ENCODE measurements at regions not wholly inside any gene's neighbourhood (a gene's known extent, or its start where the extent isn't known, plus 50 kb on each side); places are given as distances from the start of the nearest gene placed in this dataset.
"Not testable (repeated sequence)": the region's sequence is repeated elsewhere in the genome, so short reads cannot be mapped to it uniquely, and the experiment has no call there.

- 17 to 33% methylated on average over 2 of the region's 2 CpGs for WGBS, 2 experiments (ENCODE audit: low coverage in 1 of 2, low lambda C conversion rate in 2 of 2, missing lambda C conversion rate in 2 of 2)
- no peak for DNase-seq
- Histone ChIP-seq H3K9me2 (ENCODE audit: insufficient read depth) (no peaks in the 10 kb centered on the region), H3K4me3 (no peak overlapping the region), H4K20me1 (ENCODE audit: insufficient read depth) (no peaks in the 10 kb centered on the region), H3K4me2 (ENCODE audit: unreplicated experiment) (no peak overlapping the region), H3F3A (ENCODE audit: insufficient read depth) (no peaks in the 10 kb centered on the region), H3K9ac (no peak overlapping the region), H2AFZ (no peak overlapping the region), H3K36me3 (ENCODE audit: low read depth) (no peaks in the 10 kb centered on the region), H3K79me2 (ENCODE audit: insufficient read depth) (no peaks in the 10 kb centered on the region), H3K27me3 (replicated peaks; ENCODE audit: insufficient read depth) (peaks cover 25% of the 10 kb centered on the region), H3K9me3 (ENCODE audit: low read depth) (no peaks in the 10 kb centered on the region), H3K4me1 (ENCODE audit: insufficient read depth) (no peaks in the 10 kb centered on the region), H3K27ac (no peak overlapping the region)
- in situ Hi-C loops (cut with MboI): no loop called here
- TF ChIP-seq EZH2phosphoT487 (IDR thresholded peaks at IDR 0.05; ENCODE audit: insufficient read depth, low read depth) (no peak), EZH2 (IDR thresholded peaks at IDR 0.05; ENCODE audit: insufficient read depth, poor library complexity, severe bottlenecking) (no peak)
Observed at GRCh38 chr2:175275539-175275938, 94.0 kb upstream of the ATP5MC3 start.

GRCh38 chr2:175259164-175259563, 77.7 kb upstream of the ATP5MC3 start:
- no peak overlapping the region for H3K4me3 ChIP-seq
- no peak overlapping the region for H3K4me2 ChIP-seq (ENCODE audit: unreplicated experiment)
- no peak overlapping the region for H3K27ac ChIP-seq
- in situ Hi-C loops (cut with MboI): no loop called here
- H3K79me2 ChIP-seq (ENCODE audit: insufficient read depth): no peaks in the 10 kb centered on the region
- no peak overlapping the region for H3K9ac ChIP-seq
- peaks cover 21% of the 10 kb centered on the region for H3K27me3 ChIP-seq (replicated peaks; ENCODE audit: insufficient read depth)
- DNase-seq: no peak
- TF ChIP-seq EZH2 (IDR thresholded peaks at IDR 0.05; ENCODE audit: insufficient read depth, poor library complexity, severe bottlenecking): no peak
- TF ChIP-seq EZH2phosphoT487 (IDR thresholded peaks at IDR 0.05; ENCODE audit: insufficient read depth, low read depth): no peak
- H3K9me2 ChIP-seq (ENCODE audit: insufficient read depth): no peaks in the 10 kb centered on the region
- H3F3A ChIP-seq (ENCODE audit: insufficient read depth): no peaks in the 10 kb centered on the region
- H3K9me3 ChIP-seq (ENCODE audit: low read depth): no peaks in the 10 kb centered on the region
- H4K20me1 ChIP-seq (ENCODE audit: insufficient read depth): no peaks in the 10 kb centered on the region
- WGBS, 2 experiments (ENCODE audit: low coverage in 1 of 2, low lambda C conversion rate in 2 of 2, missing lambda C conversion rate in 2 of 2): 38 to 65% methylated on average over 1 of the region's 1 CpG
- no peaks in the 10 kb centered on the region for H3K36me3 ChIP-seq (ENCODE audit: low read depth)
- no peaks in the 10 kb centered on the region for H3K4me1 ChIP-seq (ENCODE audit: insufficient read depth)
- no peak overlapping the region for H2AFZ ChIP-seq

GRCh38 chr2:175256806-175257585, 75.5 kb upstream of the ATP5MC3 start:
- WGBS, 2 experiments (ENCODE audit: low coverage in 1 of 2, low lambda C conversion rate in 2 of 2, missing lambda C conversion rate in 2 of 2): 83 to 84% methylated on average over 25 to 62 of the region's 69 CpGs
- no peaks in the 10 kb centered on the region for H3F3A ChIP-seq (ENCODE audit: insufficient read depth)
- H3K36me3 ChIP-seq (ENCODE audit: low read depth): no peaks in the 10 kb centered on the region
- no peak overlapping the region for H3K9ac ChIP-seq
- H2AFZ ChIP-seq: no peak overlapping the region
- H3K9me2 ChIP-seq (ENCODE audit: insufficient read depth): no peaks in the 10 kb centered on the region
- no peak for DNase-seq
- no peak overlapping the region for H3K27ac ChIP-seq
- H3K27me3 ChIP-seq (replicated peaks; ENCODE audit: insufficient read depth): peaks cover 20% of the 10 kb centered on the region
- TF ChIP-seq EZH2phosphoT487 (IDR thresholded peaks at IDR 0.05; ENCODE audit: insufficient read depth, low read depth): no peak
- no peak for TF ChIP-seq EZH2 (IDR thresholded peaks at IDR 0.05; ENCODE audit: insufficient read depth, poor library complexity, severe bottlenecking)
- no peaks in the 10 kb centered on the region for H3K79me2 ChIP-seq (ENCODE audit: insufficient read depth)
- in situ Hi-C loops (cut with MboI): no loop called here
- no peaks in the 10 kb centered on the region for H4K20me1 ChIP-seq (ENCODE audit: insufficient read depth)
- no peak overlapping the region for H3K4me3 ChIP-seq
- no peaks in the 10 kb centered on the region for H3K4me1 ChIP-seq (ENCODE audit: insufficient read depth)
- H3K9me3 ChIP-seq (ENCODE audit: low read depth): no peaks in the 10 kb centered on the region
- no peak overlapping the region for H3K4me2 ChIP-seq (ENCODE audit: unreplicated experiment)

GRCh38 chr2:175256391-175256790, 74.9 kb upstream of the ATP5MC3 start:
- H3K79me2 ChIP-seq (ENCODE audit: insufficient read depth); H3K9me2 ChIP-seq (ENCODE audit: insufficient read depth); H3K4me1 ChIP-seq (ENCODE audit: insufficient read depth); in situ Hi-C loops (cut with MboI); H3K36me3 ChIP-seq (ENCODE audit: low read depth); H4K20me1 ChIP-seq (ENCODE audit: insufficient read depth); H3K9ac ChIP-seq; H3K4me2 ChIP-seq (ENCODE audit: unreplicated experiment); H2AFZ ChIP-seq; H3K27ac ChIP-seq; H3K4me3 ChIP-seq; DNase-seq; H3F3A ChIP-seq (ENCODE audit: insufficient read depth); H3K9me3 ChIP-seq (ENCODE audit: low read depth): not testable (repeated sequence)
- WGBS, 2 experiments (ENCODE audit: low coverage in 1 of 2, low lambda C conversion rate in 2 of 2, missing lambda C conversion rate in 2 of 2): 36 to 48% methylated on average over 4 of the region's 4 CpGs
- peaks cover 15% of the 10 kb centered on the region for H3K27me3 ChIP-seq (replicated peaks; ENCODE audit: insufficient read depth)

GRCh38 chr2:175253871-175254270, 72.4 kb upstream of the ATP5MC3 start:
- Histone ChIP-seq H3F3A (ENCODE audit: insufficient read depth) (no peaks in the 10 kb centered on the region), H2AFZ (no peak overlapping the region), H3K36me3 (ENCODE audit: low read depth) (no peaks in the 10 kb centered on the region), H3K9me2 (ENCODE audit: insufficient read depth) (no peaks in the 10 kb centered on the region), H3K4me1 (ENCODE audit: insufficient read depth) (no peaks in the 10 kb centered on the region), H3K4me3 (no peak overlapping the region), H3K9ac (no peak overlapping the region), H3K79me2 (ENCODE audit: insufficient read depth) (no peaks in the 10 kb centered on the region), H4K20me1 (ENCODE audit: insufficient read depth) (no peaks in the 10 kb centered on the region), H3K4me2 (ENCODE audit: unreplicated experiment) (no peak overlapping the region), H3K27ac (no peak overlapping the region), H3K27me3 (replicated peaks; ENCODE audit: insufficient read depth) (peaks cover 8% of the 10 kb centered on the region), H3K9me3 (ENCODE audit: low read depth) (no peaks in the 10 kb centered on the region)
- TF ChIP-seq EZH2phosphoT487 (IDR thresholded peaks at IDR 0.05; ENCODE audit: insufficient read depth, low read depth) (no peak), EZH2 (IDR thresholded peaks at IDR 0.05; ENCODE audit: insufficient read depth, poor library complexity, severe bottlenecking) (no peak)
- 43 to 53% methylated on average over 3 of the region's 3 CpGs for WGBS, 2 experiments (ENCODE audit: low coverage in 1 of 2, low lambda C conversion rate in 2 of 2, missing lambda C conversion rate in 2 of 2)
- in situ Hi-C loops (cut with MboI): no loop called here
- no peak for DNase-seq

Data from GM23248 (cell line).